Astrocyte of the spinal cord (primary cell): ENCODE measurements at regions not wholly inside any gene's neighbourhood (a gene's known extent, or its start where the extent isn't known, plus 50 kb on each side); places are given as distances from the start of the nearest gene placed in this dataset.

ENCODE experiments used
- DNase-seq: peaks from one replicate; pipeline ENCODE4 v3.0.0; 2011; ENCODE audit warnings: low read depth, low spot score
- H3K4me3 ChIP-seq: 2 replicates; pipeline ENCODE4 v1.5.1; 2011; ENCODE audit warnings: low read depth, mild to moderate bottlenecking, low read length, moderate library complexity
- CTCF ChIP-seq: IDR thresholded peaks from 2 replicates; pipeline ENCODE4 v1.5.1; 2012; ENCODE audit warnings: low read depth, mild to moderate bottlenecking, low read length, inconsistent platforms
- in situ Hi-C: cut with HindIII; loops from 2 replicates; pipeline ENCODE4 v1.10.0; 2017; ENCODE audit warnings: low sequenced_read_pairs

- H3K4me3 ChIP-seq: no peak overlapping the region
- DNase-seq: peak; percentile 87
- no peak for TF ChIP-seq CTCF
- in situ Hi-C loops: no loop called here
Observed at GRCh38 chr4:14667624-14668151, 334.6 kb upstream of the CPEB2 start.

- DNase-seq: no peak
- no peak for TF ChIP-seq CTCF
- H3K4me3 ChIP-seq: no peak overlapping the region
- in situ Hi-C loops: no loop called here
Observed at GRCh38 chr4:14668296-14668695, 334.0 kb upstream of the CPEB2 start.

DNA sequence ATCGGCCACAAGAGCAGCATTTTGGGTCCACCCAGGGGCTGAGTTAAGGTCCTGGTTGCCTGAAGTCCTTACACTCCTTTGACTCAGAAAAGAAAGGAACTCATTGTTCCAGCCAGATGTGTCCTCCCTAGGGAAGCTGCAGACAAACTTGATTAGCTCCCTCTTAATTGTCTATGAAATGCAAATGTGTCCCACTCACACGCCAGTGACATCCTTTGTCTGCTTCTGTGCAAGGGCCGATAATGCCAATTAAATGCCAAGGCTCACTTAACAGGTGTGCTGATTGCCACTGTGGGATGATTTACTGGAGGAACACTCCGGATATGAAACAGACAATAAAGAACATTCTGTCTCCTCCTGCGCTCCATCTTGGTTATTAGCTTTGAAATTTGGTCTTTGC lies 332.9 kb upstream of the CPEB2 start:
- TF ChIP-seq CTCF: no peak
- in situ Hi-C loops: no loop called here
- DNase-seq: no peak
- H3K4me3 ChIP-seq: no peak overlapping the region

GRCh38 chr4:14671146-14671545 lies 331.1 kb upstream of the CPEB2 start:
- in situ Hi-C loops: no loop called here
- H3K4me3 ChIP-seq: no peak overlapping the region
- no peak for DNase-seq
- TF ChIP-seq CTCF: no peak

- no peak overlapping the region for H3K4me3 ChIP-seq
- TF ChIP-seq CTCF: no peak
- no peak for DNase-seq
- in situ Hi-C loops: no loop called here
Observed at GRCh38 chr4:14675279-14675985, 326.8 kb upstream of the CPEB2 start.

- in situ Hi-C loops: no loop called here
- no peak for DNase-seq
- no peak for TF ChIP-seq CTCF
- H3K4me3 ChIP-seq: no peak overlapping the region
Observed at GRCh38 chr4:14679906-14680305, 322.4 kb upstream of the CPEB2 start.
